Hematopoietic multipotent progenitor cell treated with erythropoietin and hydrocortisone succinate and interleukin-3 and kit ligand, for 8 days (in vitro differentiated cells): ENCODE measurements at regions not wholly inside any gene's neighbourhood (a gene's known extent, or its start where the extent isn't known, plus 50 kb on each side); places are given as distances from the start of the nearest gene placed in this dataset.

Source experiments
- DNase-seq: peaks from one replicate; pipeline ENCODE4 v3.0.0-alpha.2; 2015

DNA sequence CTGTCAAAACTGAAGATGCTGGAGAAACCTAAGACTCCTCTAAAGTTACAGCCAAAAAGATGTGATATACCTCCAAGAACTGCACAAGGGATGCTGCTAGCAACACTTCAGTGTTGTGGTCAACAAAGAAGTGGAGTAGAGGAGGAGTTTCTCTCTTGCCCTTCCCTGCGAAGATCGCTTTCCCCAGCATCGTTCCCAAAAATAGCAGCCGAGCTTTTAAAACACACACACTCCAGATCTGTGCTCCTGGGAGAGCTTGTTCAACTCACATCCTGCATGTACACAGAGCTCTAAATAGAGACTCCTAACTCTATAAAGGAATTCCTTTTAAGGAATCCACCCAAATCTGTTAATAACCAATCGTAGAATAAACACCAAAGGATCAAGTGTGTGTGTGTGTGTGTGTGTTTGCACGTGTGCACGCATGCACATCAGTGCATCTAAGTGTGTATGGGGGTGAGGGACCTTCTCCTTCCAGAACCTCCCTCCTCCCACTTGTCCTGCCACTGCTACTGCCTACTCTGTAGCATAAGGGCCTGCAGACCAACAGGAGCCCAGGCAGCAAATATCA, 58.5 kb downstream of the PSMG1 start:
- DNase-seq: no peak

DNA sequence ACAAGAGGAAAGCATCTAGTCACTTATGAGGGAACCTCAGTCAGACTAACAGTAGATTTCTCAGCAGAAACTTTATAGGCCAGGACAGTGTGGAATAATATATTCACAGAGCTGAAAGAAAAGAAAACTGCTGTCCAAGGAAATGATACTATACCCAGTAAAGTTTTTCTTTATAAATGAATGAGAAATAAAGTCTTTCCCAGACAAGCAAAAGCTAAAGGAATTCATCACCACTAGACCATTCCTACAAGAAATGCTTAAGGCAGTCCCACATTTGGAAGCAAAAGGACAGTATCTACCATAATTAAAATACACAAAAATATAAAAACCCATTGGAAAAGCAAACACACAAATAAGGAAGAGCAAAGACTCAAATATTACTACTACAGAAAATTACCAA, 59.9 kb downstream of the PSMG1 start:
- DNase-seq: no peak

DNA sequence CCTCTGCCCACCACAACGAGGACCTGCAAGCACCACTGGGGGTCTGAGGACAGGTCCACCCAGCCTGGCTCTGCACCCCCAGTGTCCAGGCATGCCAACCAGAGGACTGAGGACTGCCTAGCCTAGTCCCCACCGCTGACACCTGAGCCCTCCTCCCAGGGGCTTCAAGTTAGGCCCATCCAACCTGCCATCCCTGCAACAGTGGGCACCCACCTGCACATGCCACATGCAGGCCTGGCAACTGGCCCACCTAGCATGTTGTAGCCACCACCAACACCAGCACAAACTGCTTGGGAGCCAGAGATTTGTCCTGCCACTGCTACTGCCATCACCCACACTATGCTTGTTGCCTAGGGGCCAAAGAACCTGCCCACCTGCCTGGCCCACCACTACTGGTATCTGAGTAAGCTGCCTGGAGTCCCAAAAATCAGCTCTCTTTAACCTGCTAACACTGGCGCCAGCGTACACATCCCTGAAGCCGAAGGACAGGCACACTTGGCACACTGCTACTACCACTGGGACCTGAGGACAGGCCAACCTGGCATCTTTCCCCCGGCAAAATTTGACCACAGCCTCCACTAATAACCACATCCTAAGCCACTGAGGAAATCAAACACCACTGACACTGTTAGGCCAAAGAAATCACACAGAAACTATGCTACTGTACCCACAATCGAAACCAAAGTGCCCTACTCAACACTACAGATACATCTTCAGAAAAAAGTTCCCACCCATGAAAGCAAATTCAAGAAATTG, 61.5 kb downstream of the PSMG1 start:
- no peak for DNase-seq

DNA sequence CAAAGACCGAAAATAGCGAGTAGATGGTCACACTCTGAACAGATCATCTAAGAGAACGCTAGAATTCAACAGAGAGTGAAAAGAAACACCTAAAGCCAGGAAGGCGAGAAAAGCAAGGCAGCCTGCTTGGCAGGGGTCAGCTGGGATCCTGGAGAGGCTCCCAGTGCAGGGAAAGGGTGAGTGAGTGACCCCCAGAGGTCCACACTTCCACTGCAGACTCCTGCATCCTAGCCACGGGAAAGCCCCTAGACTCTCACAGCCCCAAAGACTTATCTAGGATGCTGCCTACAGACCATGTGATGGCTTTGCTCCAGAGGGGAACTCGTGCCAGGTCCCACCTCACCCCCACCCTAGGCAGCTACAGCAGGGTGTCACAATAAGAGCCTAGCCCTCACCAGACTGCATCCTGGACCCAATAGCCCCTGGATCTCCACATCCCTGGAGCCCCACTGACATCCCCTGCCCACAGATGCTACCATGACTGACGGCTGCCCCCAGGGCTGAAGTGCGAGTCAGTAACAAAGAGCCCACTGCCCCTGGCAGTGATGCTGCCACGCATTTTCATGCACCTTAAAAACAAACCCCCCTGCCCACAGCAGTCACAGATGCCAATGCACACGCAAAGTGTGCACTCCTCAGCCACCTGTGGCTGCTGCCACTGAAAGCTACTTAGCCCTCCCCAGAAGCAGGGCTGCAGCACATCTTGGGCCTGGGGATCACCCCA, 62.2 kb downstream of the PSMG1 start:
- DNase-seq: peak; percentile 47

DNA sequence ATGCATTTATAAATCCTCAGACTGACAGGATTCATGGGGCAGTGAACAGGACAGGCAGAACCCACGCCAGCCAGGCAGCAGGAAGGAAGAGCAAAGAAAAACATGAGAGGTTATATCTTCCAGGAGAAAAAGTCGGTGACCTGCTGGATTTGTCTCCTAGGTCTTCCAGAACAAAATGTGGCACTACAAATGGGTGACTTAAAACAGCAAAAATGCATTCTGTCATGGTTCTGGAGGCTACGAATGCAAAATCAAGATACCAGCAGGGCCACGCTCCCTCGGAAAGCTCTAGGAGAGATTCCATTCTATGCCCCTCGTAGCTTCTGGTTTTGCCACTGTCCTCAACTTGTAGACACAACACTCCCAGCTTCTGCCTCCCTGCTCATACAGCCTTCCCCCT, 63.4 kb downstream of the PSMG1 start:
- no peak for DNase-seq

DNA sequence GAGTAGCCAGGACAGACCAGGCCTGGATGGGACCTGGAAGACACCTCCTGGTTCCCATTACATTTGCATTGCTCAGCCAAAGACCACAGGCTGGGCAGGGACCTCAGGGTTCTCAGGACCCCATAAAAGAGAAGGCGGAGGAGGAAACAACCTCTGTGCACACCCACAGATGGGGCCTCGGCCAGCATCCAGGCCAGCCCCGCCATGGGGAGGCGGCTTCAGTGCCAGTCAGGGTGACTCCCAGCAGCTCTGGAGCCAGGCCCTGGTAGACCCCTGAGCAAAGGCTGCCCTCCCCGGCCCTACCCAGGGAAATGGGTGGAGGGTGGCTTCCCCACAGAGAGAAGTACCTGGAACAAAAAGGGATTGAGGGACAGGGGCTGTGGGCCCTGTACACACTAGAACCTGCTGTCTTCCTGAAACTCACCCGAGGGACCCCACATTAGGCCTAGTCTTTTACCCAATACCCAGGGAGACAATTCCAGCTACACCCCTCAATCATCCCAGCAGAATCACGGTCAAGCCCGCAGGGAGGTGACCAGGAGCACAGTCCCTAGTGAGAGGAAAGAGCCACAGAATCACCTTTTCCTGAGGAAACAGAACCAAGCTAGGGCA, 64.5 kb downstream of the PSMG1 start:
- DNase-seq: no peak

DNA sequence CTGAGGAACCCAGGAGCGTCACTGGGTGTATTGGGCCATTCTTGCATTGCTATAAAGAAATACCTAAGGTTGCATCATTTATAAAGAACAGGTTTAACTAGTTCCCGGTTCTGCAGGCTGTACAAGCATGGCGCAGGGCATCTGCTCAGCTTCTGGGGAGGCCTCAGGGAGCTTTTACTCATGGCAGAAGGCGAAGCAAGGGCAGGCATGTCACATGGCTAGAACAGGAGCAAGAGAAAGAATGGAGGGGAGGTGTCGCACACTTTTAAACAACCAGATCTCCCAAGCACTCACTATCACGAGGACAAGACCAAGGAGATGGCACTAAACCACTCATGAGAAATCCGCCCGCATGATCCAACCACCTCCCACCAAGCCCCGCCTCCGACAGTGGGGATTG, 65.2 kb downstream of the PSMG1 start:
- no peak for DNase-seq

DNA sequence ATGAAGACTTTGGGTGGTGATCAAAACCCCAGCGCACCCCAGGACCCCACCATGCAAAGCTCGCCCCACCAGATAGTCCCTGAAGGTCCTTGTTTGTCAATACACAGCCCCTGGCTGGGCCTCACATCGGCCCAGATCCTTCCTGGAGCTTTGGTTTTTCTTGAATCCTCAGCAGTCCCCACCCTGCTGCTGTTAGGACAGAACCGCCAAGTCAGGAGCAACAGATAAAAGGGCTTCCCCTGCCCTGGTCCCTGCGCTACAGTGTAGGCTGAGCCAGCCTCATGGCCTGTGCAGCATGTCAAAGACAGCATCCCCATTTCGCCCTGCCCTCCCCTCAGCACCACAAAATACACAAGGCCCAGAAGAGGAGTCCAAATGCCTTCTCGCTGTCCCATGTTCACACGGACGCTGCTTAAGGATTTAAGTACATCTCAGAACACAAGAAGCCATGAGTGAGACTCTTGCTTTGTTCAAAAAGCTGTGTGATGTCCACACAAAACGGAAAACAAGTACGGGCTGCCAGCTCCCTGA, 65.7 kb downstream of the PSMG1 start:
- DNase-seq: peak; percentile 13

DNA sequence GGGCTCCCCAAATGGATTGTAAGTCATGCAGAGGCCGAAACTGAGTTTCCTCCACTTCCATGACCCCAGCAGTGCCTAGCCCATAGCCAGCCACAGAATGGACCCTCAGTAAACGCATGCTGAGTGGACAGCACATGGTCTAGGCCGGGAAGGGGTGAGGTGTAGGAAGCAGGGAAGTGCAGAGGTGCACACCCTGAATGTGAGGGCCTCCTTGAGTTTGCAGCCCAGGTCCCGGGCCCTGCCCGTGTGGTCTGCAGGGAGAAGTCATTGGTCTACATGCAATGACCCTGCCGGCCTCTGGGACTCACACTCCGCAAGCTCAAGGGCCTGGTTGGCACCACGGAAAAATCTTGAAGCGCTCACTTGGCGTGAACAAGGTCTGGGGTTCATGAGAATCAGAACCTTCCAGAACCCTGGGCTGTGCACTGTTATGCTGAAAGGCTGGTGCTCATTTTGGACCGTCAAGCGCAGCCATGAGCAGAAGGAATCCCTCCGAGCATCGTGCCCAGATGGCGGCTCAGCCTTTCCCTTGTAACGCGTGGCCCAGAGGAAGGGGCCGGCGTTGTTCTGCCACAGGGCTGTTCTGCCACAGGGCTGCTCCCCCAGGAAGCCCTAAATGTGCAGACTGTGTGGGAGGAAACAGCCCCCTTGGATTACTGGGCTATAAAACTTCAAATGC, 66.4 kb downstream of the PSMG1 start:
- DNase-seq: no peak

DNA sequence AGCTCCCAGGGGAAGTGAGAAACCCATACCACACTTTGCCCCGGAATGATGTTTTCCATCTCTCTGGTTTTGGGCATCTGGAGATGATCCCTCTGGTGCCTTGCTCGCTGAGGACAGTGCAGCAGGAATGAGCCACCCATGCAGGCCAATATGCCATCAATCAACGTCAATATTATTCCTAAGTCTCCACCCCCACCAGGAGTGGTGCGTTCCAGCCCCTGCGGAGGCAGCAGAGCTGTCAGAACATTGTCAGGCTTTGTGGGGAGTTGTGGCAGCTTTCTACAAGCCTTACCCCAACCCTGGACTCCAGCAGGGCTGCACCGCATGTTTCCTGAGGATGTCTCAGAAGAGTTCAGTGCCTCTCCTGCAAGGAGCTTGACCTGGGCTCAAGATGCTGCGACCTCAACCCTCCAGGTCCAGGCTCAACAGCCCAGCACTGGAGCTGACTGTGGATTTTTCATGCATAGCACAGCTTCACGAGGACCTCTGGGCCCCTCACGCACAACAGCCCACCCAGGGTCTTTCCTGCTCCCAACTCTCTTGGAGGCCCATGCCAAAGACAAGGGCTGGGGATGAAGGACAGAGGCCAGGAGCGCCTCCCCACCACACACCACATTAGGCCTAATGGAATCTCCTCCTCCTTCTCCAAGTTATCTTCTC, 67.5 kb downstream of the PSMG1 start:
- DNase-seq: no peak

DNA sequence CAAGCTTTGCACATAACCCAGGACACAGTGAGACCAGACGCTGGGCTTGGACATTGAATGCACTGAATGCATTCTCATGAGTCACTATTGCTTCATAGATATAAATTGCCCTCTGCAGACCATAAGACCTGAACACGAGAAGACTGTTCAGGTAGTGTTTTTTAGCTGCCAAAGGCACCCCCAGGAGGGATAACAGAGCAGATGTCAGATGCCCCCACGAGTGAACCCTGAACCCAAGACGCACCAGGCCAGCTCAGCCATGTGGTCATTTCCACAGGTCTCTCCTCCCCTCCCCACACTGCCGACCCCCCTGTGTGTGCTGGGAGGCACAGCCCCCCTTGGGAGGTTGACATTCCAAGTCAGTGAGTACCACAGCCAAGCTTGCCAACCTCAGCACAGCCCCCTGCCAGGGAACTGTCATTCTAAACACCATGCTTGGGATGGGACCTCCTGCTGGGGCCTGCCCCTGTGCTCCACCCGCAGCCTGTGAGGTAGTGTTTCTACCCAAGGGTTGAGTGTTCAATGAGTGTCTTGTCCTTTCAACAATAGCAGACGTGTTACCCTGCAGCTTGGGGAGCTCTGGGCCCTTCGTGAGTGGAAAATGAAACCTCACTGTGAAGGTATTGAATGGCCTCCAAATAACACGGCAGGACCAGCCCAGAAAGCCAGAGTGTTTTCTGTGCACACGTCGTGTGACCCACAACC, 68.2 kb downstream of the PSMG1 start:
- DNase-seq: no peak

DNA sequence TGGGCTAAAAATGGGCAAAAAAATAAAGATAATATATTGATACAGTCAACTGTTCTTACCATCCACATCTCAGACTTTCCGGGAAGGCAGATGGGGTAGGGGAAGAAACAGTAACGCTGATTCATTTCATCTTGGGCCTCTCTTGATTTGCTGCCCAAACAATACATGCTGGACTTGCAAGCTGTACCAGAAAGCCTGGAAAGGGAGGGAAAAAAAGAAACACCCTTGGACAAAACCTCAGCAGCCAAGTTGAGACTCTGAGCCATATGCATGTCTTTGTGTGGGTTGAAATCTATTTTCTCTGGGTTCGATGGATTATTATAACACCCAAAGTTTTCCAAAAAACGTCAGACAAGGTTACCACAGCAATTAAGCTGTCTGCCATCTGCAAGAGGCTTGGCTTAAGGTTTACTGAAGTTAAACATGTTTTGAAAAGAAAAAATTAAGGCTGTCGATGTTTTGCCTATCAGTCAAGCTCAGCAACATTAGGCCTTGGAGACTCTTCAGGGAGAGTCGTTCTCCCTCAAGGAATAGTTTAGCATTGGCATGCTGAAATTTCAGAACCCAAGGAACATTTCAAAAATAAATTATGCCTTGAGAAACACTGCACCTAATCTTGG, 71.2 kb downstream of the PSMG1 start:
- no peak for DNase-seq

DNA sequence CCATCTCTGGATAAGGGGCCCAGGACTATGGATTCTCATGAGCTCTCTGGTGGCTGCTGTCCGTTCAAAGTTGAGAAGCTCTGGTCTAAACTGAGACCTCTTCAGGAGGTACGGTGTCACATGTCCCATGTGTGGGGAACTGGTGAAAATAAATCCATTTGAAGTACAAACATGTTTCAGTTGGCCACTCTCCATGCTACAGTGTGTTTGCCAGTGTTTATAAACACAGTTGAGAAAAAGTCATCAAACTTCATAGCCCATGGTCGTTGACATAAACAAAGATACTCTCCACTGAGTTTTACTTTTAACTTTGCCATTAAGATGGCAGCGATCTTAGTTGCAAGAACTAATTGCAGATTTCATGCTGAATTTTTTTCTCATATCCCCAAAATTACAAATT, 72.8 kb downstream of the PSMG1 start:
- DNase-seq: no peak

DNA sequence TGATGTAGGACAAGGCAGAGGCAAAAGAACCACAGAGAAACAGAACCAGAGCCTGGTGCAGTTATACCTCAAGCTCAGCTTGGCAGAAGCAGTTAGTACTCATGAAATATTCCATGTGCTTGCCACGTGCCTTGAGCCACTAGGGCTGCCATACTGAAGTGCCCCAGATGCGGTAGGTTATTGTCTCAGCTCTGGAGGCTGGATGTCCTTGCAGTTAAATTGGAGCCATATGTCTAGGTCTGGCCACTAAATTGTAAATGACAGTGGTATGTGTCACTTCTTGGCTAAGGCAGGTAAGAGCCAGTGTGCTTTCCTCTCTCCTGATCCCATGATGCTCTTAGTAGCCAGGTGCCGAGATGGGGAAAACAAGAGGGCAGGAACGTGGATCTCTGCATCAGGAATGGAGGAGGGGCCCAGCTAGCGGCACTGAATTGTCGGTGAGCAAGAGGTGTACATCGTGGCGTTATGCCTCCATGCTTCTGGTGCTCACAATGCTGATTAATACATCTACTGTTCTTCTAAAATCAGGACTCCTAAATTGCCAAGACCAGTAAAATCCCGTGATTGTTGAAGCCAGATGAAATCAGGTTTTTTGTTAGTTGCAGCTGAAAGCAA, 73.5 kb downstream of the PSMG1 start:
- no peak for DNase-seq

DNA sequence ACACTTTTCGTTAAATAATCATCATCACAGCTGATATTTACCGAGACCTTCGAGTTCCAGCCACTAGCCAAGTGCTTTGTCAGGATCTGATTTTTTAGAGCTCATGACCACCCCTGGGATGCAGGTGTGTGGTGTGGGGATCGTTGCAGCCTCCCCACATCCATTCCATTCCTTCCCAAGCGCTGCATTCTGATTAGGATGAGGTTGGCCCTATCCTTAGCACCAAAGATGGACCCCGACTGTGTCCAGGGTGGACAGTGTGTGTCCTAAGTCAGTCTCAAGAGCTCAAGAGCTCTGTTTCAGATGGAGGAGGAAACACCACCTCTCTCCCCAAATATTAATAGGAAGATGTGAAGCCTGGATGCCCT, 74.1 kb downstream of the PSMG1 start:
- DNase-seq: no peak

DNA sequence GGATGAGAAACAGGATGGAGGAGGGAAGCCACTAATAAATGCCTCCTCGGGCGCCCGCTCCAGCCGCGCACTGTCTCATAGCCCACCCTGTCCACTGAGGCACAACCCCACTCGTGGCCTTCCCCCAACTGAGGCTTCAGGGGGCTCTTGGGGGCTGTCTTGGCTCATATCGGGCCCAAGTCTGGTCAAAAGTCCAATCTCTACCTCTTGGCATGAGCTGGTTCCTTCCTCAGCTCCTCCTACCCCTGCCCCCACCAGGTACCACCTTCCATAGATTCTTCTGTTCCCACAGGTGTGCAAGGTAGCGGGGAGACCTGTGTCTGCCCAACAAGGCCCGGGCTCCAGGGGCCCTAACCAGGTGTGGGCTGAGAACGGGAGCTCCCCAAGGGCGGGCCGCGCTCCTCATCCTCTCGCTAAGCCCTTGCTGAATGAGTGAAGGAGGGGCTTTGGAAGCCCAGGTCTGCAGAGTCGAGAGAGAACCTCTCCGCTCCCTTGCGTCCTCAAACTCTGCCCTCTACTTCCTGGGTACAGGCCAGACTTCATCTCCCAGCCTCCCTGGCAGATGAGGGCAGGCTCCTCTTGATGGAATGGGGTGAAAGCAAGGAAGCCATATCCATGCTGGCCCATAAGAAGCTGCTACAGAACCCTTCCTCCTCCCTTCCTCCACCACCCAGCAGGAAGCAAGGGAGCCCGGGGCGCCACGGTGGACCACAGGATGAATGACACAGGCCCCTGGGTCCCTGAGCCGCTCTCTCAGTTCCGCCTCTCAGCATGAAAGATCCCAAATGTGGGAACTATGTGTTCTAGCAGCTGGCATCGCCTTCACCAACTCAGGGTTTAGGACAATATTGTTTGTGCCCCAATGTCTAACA, 74.7 kb downstream of the PSMG1 start:
- DNase-seq: no peak

DNA sequence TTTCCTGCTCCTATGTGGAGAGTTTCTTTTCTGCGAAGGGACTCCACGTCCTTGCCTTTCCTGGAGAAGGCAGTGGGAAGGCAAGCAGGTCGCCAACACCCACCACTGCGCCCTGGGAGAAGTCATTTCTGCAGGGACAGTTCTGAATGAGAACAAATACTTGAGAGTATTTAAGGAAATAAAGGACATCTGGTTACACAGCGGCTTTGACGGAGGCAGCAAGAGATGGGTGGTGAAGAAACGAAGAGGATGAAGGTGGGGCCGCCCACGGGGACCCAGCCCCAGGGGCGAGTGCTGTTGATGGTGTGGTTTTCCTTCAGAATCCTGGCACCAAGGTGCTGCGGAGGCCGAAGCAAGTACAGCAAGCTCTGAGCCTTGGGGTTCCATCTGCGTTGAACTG, 75.5 kb downstream of the PSMG1 start:
- no peak for DNase-seq

DNA sequence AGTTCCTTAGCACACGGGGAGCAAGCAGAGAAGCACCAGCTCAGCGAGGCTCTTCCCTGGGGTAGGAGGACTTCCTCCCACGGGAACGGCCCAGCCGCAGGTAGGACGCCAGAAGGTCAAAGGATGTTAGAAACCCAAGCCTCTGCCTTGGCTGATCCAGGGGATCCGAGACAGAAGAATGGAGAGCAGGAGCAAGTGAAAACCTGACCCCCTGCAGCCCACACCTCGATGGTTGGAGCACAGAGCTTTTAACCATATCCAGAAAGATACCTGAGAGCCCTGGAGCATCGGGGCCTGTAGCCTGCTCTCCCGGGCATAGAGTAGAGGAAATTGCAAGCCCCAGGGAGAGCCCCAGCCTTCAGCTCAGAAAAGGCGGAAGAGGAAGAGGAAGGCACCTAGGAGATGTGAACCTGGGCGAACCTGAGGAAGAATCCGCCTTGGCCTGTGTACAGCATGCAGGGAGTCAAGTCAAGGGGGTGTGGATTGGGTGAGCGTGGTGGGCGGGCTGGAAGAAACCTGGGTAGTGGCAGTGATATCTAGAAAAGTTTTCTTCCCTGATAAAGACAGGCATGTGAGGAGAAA, 76.3 kb downstream of the PSMG1 start:
- DNase-seq: no peak

DNA sequence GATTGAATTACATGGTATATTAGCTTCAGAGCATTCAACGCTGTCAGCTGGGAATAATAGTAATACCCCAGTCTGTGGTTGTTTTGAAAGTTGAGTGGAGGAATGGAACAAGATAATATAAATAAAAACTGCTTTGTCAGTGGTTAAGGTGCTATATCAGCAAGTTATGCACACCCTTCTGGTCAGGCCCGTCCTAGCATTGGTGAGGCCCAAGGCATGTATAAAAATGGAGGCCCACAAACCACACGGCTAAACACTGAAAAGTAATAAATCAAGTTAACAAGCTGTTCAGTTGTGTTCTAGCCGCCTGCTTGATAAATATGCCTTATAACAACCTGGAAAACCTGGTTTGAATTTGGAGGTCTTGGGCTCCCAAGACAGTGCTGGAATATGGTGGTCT, 77.4 kb downstream of the PSMG1 start:
- peak; percentile 40 for DNase-seq

DNA sequence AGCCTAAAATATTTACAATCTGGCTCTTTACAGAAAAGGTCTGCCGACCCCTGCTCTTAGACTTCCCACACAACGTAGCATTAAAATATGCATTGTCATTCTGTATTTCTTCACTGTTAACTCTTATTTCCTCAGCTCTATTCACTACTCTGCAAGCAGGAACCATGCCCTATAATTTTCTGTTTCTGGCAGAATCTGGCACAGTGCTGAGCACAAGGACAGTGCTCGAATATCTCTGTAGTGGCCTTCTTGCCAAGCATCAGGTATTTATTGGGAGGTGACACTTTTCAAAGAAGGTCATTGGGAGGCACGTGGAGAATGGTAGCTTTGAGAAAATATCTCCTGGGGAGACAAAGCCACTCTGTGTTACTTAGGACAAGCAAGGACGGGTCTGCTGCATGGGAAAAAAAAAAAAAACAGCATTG, 77.9 kb downstream of the PSMG1 start:
- no peak for DNase-seq
